MCF 10A (cell line): ENCODE measurements at regions not wholly inside any gene's neighbourhood (a gene's known extent, or its start where the extent isn't known, plus 50 kb on each side); places are given as distances from the start of the nearest gene placed in this dataset.

Source experiments
- BruUV-seq: library from RNA; stranded (reverse); fragments of 400-500 nt; replicated peaks from 2 replicates; lab custom pipeline; 2021; lab: Mats Ljungman, UMichigan
- CTCF ChIA-PET: fragments of 300-600 bp; sonication (Branson Sonifier 250); formaldehyde crosslinking; extraction: SDS; loops from one replicate; lab custom pipeline; 2021; ENCODE audit warnings: antibody characterized with exemption, inconsistent platforms; lab: Yijun Ruan, JAX
- POLR2A ChIA-PET: fragments of 300-600, 350-650 bp; sonication (Branson Sonifier 250); formaldehyde crosslinking; extraction: SDS; loops from one replicate; lab custom pipeline; 2020; ENCODE audit warnings: antibody characterized with exemption, inconsistent platforms; lab: Yijun Ruan, JAX
- DNase-seq: peaks from one replicate; pipeline ENCODE4 v3.0.0-alpha.2; 2018; ENCODE audit not compliant: unreplicated experiment
- H3K27ac Mint-ChIP-seq: one replicate; pipeline ENCODE4 v1.8.0; 2022; ENCODE audit warnings: mild to moderate bottlenecking, low read depth, mixed read lengths; ENCODE audit not compliant: unreplicated experiment
- H3K27me3 Mint-ChIP-seq: one replicate; pipeline ENCODE4 v1.8.0; 2022; ENCODE audit warnings: mixed read lengths; ENCODE audit not compliant: insufficient read depth, unreplicated experiment
- H3K36me3 Mint-ChIP-seq: one replicate; pipeline ENCODE4 v1.8.0; 2022; ENCODE audit warnings: mild to moderate bottlenecking, moderate library complexity, mixed read lengths; ENCODE audit not compliant: insufficient read depth, unreplicated experiment
- H3K4me1 Mint-ChIP-seq: one replicate; pipeline ENCODE4 v1.8.0; 2022; ENCODE audit warnings: mixed read lengths; ENCODE audit not compliant: insufficient read depth, unreplicated experiment
- H3K4me3 Mint-ChIP-seq: one replicate; pipeline ENCODE4 v1.8.0; 2022; ENCODE audit warnings: mild to moderate bottlenecking, moderate library complexity, mixed read lengths; ENCODE audit not compliant: unreplicated experiment
- H3K9me3 Mint-ChIP-seq: one replicate; pipeline ENCODE4 v1.8.0; 2022; ENCODE audit warnings: mixed read lengths; ENCODE audit not compliant: unreplicated experiment
- CTCF ChIP-seq: fragments of 200-600 bp; IDR thresholded peaks from one replicate; pipeline ENCODE4 v1.8.0; 2022; ENCODE audit warnings: antibody characterized with exemption, mild to moderate bottlenecking; ENCODE audit not compliant: unreplicated experiment
- intact Hi-C: fragments of 100-400 bp; cut with micrococcal nuclease; formaldehyde crosslinking; loops from 2 replicates; pipeline ENCODE4 v1.14.1; 2022

- Mint-ChIP-seq H3K27me3 (no peaks in the 10 kb centered on the region), H3K36me3 (no peaks in the 10 kb centered on the region), H3K27ac (no peak overlapping the region), H3K4me1 (peaks cover 47% of the 10 kb centered on the region), H3K4me3 (no peak overlapping the region), H3K9me3 (peaks cover 12% of the 10 kb centered on the region)
- BruUV-seq = no TSS peak
- intact Hi-C loops = loop anchor here (5.0 to 10.0 kb wide), 2 partner anchors 120 to 347 kb away; no protein-coding TSS in a partner anchor
- DNase-seq = no peak
- no peak for TF ChIP-seq CTCF
- ChIA-PET POLR2A (no interaction called here), CTCF (no interaction called here)
Observed at GRCh38 chr21:32134441-32135130, 144.3 kb downstream of the MIS18A start.

GRCh38 chr21:32132881-32133280, 146.0 kb downstream of the MIS18A start:
- H3K4me3 Mint-ChIP-seq = no peak overlapping the region
- intact Hi-C loops = loop anchor here (10.0 kb wide), 1 partner anchor 122 kb away; no protein-coding TSS in a partner anchor
- no TSS peak for BruUV-seq
- POLR2A ChIA-PET = interaction anchor here (0.6 kb wide), 2 partner anchors 304 to 592 kb away, joined by 3 to 4 read pairs; no protein-coding TSS in a partner anchor
- no peaks in the 10 kb centered on the region for H3K36me3 Mint-ChIP-seq
- H3K27me3 Mint-ChIP-seq = no peaks in the 10 kb centered on the region
- H3K9me3 Mint-ChIP-seq = peaks cover 12% of the 10 kb centered on the region
- no peak overlapping the region for H3K27ac Mint-ChIP-seq
- H3K4me1 Mint-ChIP-seq = peaks cover 46% of the 10 kb centered on the region
- no peak for TF ChIP-seq CTCF
- DNase-seq = no peak
- CTCF ChIA-PET = no interaction called here

- Mint-ChIP-seq H3K4me1 (peaks cover 41% of the 10 kb centered on the region), H3K9me3 (peaks cover 8% of the 10 kb centered on the region), H3K36me3 (no peaks in the 10 kb centered on the region), H3K27me3 (no peaks in the 10 kb centered on the region), H3K27ac (no peak overlapping the region), H3K4me3 (peak overlapping the region; percentile 25)
- no TSS peak for BruUV-seq
- DNase-seq = no peak
- intact Hi-C loops = loop anchor here (10.0 kb wide), 1 partner anchor 122 kb away; no protein-coding TSS in a partner anchor
- TF ChIP-seq CTCF = no peak
- ChIA-PET CTCF (no interaction called here), POLR2A (interaction anchor here (0.6 kb wide), 1 partner anchor 303 kb away, joined by 4 read pairs; no protein-coding TSS in a partner anchor)
Observed at GRCh38 chr21:32132409-32132808, 146.4 kb downstream of the MIS18A start.

- no peaks in the 10 kb centered on the region for H3K27me3 Mint-ChIP-seq
Observed at GRCh38 chr21:32131960-32132359, 146.9 kb downstream of the MIS18A start.

More at GRCh38 chr21:32131960-32132359, 146.9 kb downstream of the MIS18A start:
- ChIA-PET POLR2A (interaction anchor here (0.7 kb wide), 1 partner anchor 1167 kb away, joined by 3 read pairs; no protein-coding TSS in a partner anchor), CTCF (no interaction called here)
- Mint-ChIP-seq H3K9me3 (peaks cover 4% of the 10 kb centered on the region), H3K36me3 (no peaks in the 10 kb centered on the region), H3K4me1 (peaks cover 37% of the 10 kb centered on the region), H3K4me3 (peak overlapping the region; percentile 25), H3K27ac (no peak overlapping the region)
- intact Hi-C loops = loop anchor here (10.0 kb wide), 1 partner anchor 123 kb away; no protein-coding TSS in a partner anchor
- DNase-seq = peak; percentile 56
- no peak for TF ChIP-seq CTCF
- no TSS peak for BruUV-seq
